ENCODE measurements at regions not wholly inside any gene's neighbourhood (a gene's known extent, or its start where the extent isn't known, plus 50 kb on each side); places are given as distances from the start of the nearest gene placed in this dataset.

DNA sequence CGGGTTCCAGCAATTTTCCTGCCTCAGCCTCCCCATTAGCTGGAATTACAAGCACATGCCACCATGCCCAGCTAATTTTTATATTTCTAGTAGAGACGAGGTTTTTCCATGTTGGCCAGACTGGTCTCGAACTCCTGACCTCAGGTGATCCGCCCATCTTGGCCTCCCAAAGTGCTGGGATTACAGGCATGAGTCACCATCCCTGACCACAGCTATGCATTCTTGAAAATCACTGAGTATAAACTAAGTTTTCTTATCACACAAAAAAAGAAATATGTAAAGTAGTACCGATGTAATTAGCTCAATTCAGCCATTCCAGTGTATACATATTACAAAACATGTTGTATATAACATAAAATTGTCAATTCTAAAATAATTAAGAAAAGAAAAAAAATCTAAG lies 232.7 kb downstream of the MBD2 start:
- Histone ChIP-seq H3K4me1 (ENCODE audit: insufficient read depth, low read length) (no peaks in the 10 kb centered on the region), H3K9ac (ENCODE audit: insufficient read depth, low read depth, low read length) (no peak overlapping the region), H3K4me2 (ENCODE audit: low read depth, low read length) (no peak overlapping the region), H2AFZ (ENCODE audit: low read length) (no peak overlapping the region), H3K4me3 (replicated peaks in 1 of 3; ENCODE audit: insufficient read depth in 1 of 3, low read depth in 2 of 3, low read length in 3 of 3) (no peak overlapping the region), H3K79me2 (ENCODE audit: insufficient read depth, low read length) (no peaks in the 10 kb centered on the region), H4K20me1 (ENCODE audit: insufficient read depth, low read length) (no peaks in the 10 kb centered on the region), H3K27me3 (ENCODE audit: control insufficient read depth in 1 of 2, insufficient read depth in 2 of 2, low read length in 2 of 2) (no peaks in the 10 kb centered on the region), H3K36me3 (replicated peaks in 1 of 2; ENCODE audit: control insufficient read depth in 1 of 2, insufficient read depth in 2 of 2, low read length in 2 of 2) (no peaks in the 10 kb centered on the region), H3K27ac (ENCODE audit: extremely low read length, insufficient read depth, low read length) (no peak overlapping the region), H3K9me3 (ENCODE audit: low read length) (no peaks in the 10 kb centered on the region)
- ATAC-seq (no peak), FAIRE-seq (no peak), DNase-seq (ENCODE audit: low spot score) (no peak)
- intact Hi-C loops (cut with micrococcal nuclease; ENCODE audit: unreplicated experiment) (no loop called here), in situ Hi-C loops (cut with HindIII; ENCODE audit: extremely low pct_ligation_motif_present, low pct_unique_long_range_greater_than_20kb) (no loop called here)
- ChIA-PET POLR2A (no interaction called here), CTCF (ENCODE audit: low intra/inter-chr PET ratio, low total read pairs) (no interaction called here)
- no TSS peak for BruUV-seq (replicated peaks)
- WGBS (ENCODE audit: low lambda C conversion rate), result 0% methylated on average over 5 of the region's 5 CpGs
- no peak for TF ChIP-seq KLF12 (CRISPR knock-in tag; IDR thresholded peaks at IDR 0.05; ENCODE audit: borderline replicate concordance)
- no peak for TF ChIP-seq ZNF678 (CRISPR knock-in tag; IDR thresholded peaks at IDR 0.05)
- TF ChIP-seq RFX5 (IDR thresholded peaks at IDR 0.05; ENCODE audit: low read depth, low read length), result no peak
- no peak for TF ChIP-seq STAT6 (CRISPR knock-in tag; IDR thresholded peaks at IDR 0.05; ENCODE audit: borderline replicate concordance)
- no peak for TF ChIP-seq HOXA7 (CRISPR knock-in tag; IDR thresholded peaks at IDR 0.05)
- TF ChIP-seq MXI1 (IDR thresholded peaks at IDR 0.05; ENCODE audit: borderline replicate concordance, low read depth, low read length), result no peak
- no peak for TF ChIP-seq ZNF484 (CRISPR knock-in tag; IDR thresholded peaks at IDR 0.05; ENCODE audit: borderline replicate concordance, low read depth)
- no peak for TF ChIP-seq ZNF570 (CRISPR knock-in tag; IDR thresholded peaks at IDR 0.05; ENCODE audit: borderline replicate concordance)
- no peak for TF ChIP-seq SRSF4 (IDR thresholded peaks at IDR 0.05; ENCODE audit: low read depth, low read length, poor library complexity, severe bottlenecking)
- no peak for TF ChIP-seq TAF15 (IDR thresholded peaks at IDR 0.05; ENCODE audit: low read depth, low read length, poor library complexity, severe bottlenecking)
- TF ChIP-seq MYNN (CRISPR knock-in tag; IDR thresholded peaks at IDR 0.05; ENCODE audit: low read depth), result no peak
- TF ChIP-seq SALL1 (CRISPR knock-in tag; IDR thresholded peaks at IDR 0.05), result no peak

All from HepG2 (cell line).